ENCODE measurements at regions not wholly inside any gene's neighbourhood (a gene's known extent, or its start where the extent isn't known, plus 50 kb on each side); places are given as distances from the start of the nearest gene placed in this dataset.

DNA sequence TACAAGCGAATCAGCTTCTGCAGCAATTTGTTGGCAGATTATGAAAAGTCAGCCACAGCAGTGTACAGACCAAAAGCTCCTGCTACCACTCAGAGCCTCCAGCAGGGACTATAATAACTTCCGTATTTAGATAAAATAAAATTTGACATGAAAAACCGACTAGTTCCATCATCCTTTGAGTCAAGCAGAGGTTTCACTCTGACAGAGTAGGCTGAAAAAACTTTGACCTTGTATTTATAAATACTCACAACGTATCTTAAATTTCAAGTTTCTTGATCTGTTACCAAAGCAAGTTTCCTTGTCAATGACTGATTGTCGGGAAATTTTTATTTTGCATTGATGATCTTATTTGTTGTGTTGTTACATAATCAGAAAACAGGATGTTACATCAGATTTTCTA lies 283.4 kb downstream of the DAD1 start:
- no peak for TF ChIP-seq SP1 (IDR thresholded peaks at IDR 0.05)
- no peak for TF ChIP-seq FOXM1 (IDR thresholded peaks at IDR 0.05; ENCODE audit: borderline replicate concordance)
- no peak for TF ChIP-seq SUZ12 (IDR thresholded peaks at IDR 0.05)
- TF ChIP-seq FOXA1 (IDR thresholded peaks at IDR 0.05), result no peak
- TF ChIP-seq FOXK2 (IDR thresholded peaks at IDR 0.05), result no peak
- no peak for TF ChIP-seq NFRKB (IDR thresholded peaks at IDR 0.05)
- no peak for TF ChIP-seq BHLHE40 (IDR thresholded peaks at IDR 0.05; ENCODE audit: borderline replicate concordance)
- no peak for TF ChIP-seq L3MBTL2 (conservative IDR thresholded peaks at IDR 0.05)
- no peak for TF ChIP-seq LEF1 (IDR thresholded peaks at IDR 0.05; ENCODE audit: borderline replicate concordance)
- TF ChIP-seq HDGF (IDR thresholded peaks at IDR 0.05; ENCODE audit: borderline replicate concordance), result no peak
- TF ChIP-seq ELF4 (IDR thresholded peaks at IDR 0.05), result no peak
- no peak for TF ChIP-seq ZNF384 (IDR thresholded peaks at IDR 0.05)

Measured in HEK293T (cell line).